ENCODE measurements at regions not wholly inside any gene's neighbourhood (a gene's known extent, or its start where the extent isn't known, plus 50 kb on each side); places are given as distances from the start of the nearest gene placed in this dataset.

GRCh38 chr4:57270346-57270745 lies 160.2 kb upstream of the IGFBP7 start:
- TF ChIP-seq, protein P1, sequence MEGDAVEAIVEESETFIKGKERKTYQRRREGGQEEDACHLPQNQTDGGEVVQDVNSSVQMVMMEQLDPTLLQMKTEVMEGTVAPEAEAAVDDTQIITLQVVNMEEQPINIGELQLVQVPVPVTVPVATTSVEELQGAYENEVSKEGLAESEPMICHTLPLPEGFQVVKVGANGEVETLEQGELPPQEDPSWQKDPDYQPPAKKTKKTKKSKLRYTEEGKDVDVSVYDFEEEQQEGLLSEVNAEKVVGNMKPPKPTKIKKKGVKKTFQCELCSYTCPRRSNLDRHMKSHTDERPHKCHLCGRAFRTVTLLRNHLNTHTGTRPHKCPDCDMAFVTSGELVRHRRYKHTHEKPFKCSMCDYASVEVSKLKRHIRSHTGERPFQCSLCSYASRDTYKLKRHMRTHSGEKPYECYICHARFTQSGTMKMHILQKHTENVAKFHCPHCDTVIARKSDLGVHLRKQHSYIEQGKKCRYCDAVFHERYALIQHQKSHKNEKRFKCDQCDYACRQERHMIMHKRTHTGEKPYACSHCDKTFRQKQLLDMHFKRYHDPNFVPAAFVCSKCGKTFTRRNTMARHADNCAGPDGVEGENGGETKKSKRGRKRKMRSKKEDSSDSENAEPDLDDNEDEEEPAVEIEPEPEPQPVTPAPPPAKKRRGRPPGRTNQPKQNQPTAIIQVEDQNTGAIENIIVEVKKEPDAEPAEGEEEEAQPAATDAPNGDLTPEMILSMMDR (IDR thresholded peaks at IDR 0.05) = no peak
- TF ChIP-seq POLR2A (IDR thresholded peaks at IDR 0.05) (no peak), EP300 (IDR thresholded peaks at IDR 0.05; ENCODE audit: low read depth) (no peak)

Data from transverse colon (tissue), 3 donors.